ENCODE measurements at regions not wholly inside any gene's neighbourhood (a gene's known extent, or its start where the extent isn't known, plus 50 kb on each side); places are given as distances from the start of the nearest gene placed in this dataset.

DNA sequence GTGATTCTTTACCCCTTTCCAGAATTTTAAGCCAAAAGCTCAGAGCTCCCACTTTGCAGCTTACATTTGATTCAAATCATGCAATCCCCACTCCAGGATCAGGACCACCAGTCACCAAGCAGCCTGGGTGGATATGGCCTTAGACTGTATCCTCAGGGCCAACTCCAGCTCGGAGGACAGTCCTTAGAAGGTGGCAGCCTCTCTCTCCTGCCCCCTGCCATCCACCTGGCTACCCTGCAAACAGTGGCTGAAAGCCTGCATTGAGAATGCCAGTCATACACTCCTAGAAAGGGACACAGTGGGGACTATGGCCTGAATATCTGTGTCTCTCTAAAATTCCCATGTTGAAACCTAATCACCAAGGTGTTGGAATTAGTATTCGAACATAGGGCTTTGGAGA, 50.0 kb upstream of the KCNMA1 start:
- TF ChIP-seq, protein P1, sequence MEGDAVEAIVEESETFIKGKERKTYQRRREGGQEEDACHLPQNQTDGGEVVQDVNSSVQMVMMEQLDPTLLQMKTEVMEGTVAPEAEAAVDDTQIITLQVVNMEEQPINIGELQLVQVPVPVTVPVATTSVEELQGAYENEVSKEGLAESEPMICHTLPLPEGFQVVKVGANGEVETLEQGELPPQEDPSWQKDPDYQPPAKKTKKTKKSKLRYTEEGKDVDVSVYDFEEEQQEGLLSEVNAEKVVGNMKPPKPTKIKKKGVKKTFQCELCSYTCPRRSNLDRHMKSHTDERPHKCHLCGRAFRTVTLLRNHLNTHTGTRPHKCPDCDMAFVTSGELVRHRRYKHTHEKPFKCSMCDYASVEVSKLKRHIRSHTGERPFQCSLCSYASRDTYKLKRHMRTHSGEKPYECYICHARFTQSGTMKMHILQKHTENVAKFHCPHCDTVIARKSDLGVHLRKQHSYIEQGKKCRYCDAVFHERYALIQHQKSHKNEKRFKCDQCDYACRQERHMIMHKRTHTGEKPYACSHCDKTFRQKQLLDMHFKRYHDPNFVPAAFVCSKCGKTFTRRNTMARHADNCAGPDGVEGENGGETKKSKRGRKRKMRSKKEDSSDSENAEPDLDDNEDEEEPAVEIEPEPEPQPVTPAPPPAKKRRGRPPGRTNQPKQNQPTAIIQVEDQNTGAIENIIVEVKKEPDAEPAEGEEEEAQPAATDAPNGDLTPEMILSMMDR (IDR thresholded peaks at IDR 0.05 in 8 of 11, conservative IDR thresholded peaks at IDR 0.05 in 3 of 11) = no peak
- no peak for TF ChIP-seq POLR2A (IDR thresholded peaks at IDR 0.05)
